AG04449 (cell line): ENCODE measurements at regions not wholly inside any gene's neighbourhood (a gene's known extent, or its start where the extent isn't known, plus 50 kb on each side); places are given as distances from the start of the nearest gene placed in this dataset.

Source experiments
- CTCF ChIA-PET: fragments of 350-600 bp; formaldehyde crosslinking; extraction: SDS; loops from one replicate; lab custom pipeline; 2021; ENCODE audit warnings: antibody characterized with exemption; lab: Yijun Ruan, JAX
- POLR2A ChIA-PET: fragments of 400-600, 350-600 bp; formaldehyde crosslinking; extraction: SDS; loops from one replicate; lab custom pipeline; 2020; ENCODE audit warnings: antibody characterized with exemption, inconsistent platforms; lab: Yijun Ruan, JAX
- DNase-seq: peaks from one replicate; pipeline ENCODE4 v3.0.0-alpha.2; 2010; ENCODE audit warnings: low read depth, low spot score
- H3K4me3 ChIP-seq: 2 replicates; pipeline ENCODE4 v1.5.1; 2011; ENCODE audit warnings: low read depth, mild to moderate bottlenecking, control low read depth, low read length
- TF ChIP-seq, protein P1 (sequence below): IDR thresholded peaks from one replicate; pipeline ENCODE4 v1.5.1; 2011; ENCODE audit warnings: mild to moderate bottlenecking, moderate library complexity, low read length, control low read depth, inconsistent platforms; ENCODE audit not compliant: insufficient read depth; ENCODE audit errors: missing control alignments

DNA sequence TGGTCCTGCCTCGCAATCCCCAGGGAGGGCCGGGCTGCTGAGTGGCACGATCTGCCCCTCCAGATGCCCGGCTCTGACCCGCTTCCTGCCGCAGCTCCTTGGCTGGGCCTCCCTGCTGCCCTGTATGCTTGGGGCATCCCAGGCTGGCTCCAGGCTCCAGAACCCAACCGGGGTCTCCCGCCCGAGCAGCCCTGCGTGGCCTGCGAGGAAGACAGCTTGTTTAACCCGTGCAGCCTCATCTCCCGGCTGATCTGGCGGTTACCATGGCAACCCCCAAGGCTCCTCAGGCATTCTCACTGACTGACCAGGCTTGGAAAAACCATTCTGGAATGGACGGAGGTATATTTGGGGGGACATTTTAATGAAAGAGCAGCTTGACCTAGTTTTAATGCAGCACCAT lies 232.4 kb upstream of the MYO3A start:
- TF ChIP-seq, protein P1, sequence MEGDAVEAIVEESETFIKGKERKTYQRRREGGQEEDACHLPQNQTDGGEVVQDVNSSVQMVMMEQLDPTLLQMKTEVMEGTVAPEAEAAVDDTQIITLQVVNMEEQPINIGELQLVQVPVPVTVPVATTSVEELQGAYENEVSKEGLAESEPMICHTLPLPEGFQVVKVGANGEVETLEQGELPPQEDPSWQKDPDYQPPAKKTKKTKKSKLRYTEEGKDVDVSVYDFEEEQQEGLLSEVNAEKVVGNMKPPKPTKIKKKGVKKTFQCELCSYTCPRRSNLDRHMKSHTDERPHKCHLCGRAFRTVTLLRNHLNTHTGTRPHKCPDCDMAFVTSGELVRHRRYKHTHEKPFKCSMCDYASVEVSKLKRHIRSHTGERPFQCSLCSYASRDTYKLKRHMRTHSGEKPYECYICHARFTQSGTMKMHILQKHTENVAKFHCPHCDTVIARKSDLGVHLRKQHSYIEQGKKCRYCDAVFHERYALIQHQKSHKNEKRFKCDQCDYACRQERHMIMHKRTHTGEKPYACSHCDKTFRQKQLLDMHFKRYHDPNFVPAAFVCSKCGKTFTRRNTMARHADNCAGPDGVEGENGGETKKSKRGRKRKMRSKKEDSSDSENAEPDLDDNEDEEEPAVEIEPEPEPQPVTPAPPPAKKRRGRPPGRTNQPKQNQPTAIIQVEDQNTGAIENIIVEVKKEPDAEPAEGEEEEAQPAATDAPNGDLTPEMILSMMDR: no peak
- no peak overlapping the region for H3K4me3 ChIP-seq
- DNase-seq: no peak
- CTCF ChIA-PET: no interaction called here
- POLR2A ChIA-PET: no interaction called here

DNA sequence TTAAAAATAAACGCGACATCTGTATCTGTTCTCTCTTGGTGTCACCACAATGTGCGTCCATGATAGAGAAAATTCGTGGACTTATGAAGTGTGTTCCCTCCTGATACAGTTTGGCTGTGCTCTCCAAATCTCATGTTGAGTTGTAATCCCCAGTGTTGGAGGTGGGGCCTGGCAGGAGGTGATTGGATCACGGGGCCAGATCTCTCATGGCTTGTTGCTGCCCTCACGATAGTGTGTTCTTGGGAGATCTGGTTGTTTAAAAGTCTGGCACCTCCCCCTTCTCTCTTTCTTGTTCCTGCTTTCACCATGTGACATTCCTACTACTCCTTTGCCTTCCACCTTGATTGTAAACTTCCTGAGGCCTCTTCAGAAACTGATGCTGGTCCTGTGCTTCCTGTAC lies 229.4 kb upstream of the MYO3A start:
- CTCF ChIA-PET: no interaction called here
- no peak overlapping the region for H3K4me3 ChIP-seq
- TF ChIP-seq, protein P1: no peak
- POLR2A ChIA-PET: no interaction called here
- DNase-seq: no peak

- no peak for DNase-seq
- ChIA-PET POLR2A (no interaction called here), CTCF (no interaction called here)
- TF ChIP-seq, protein P1: no peak
- no peak overlapping the region for H3K4me3 ChIP-seq
These were observed 226.5 kb upstream of the MYO3A start for GRCh38 chr10:25707572-25707971.

DNA sequence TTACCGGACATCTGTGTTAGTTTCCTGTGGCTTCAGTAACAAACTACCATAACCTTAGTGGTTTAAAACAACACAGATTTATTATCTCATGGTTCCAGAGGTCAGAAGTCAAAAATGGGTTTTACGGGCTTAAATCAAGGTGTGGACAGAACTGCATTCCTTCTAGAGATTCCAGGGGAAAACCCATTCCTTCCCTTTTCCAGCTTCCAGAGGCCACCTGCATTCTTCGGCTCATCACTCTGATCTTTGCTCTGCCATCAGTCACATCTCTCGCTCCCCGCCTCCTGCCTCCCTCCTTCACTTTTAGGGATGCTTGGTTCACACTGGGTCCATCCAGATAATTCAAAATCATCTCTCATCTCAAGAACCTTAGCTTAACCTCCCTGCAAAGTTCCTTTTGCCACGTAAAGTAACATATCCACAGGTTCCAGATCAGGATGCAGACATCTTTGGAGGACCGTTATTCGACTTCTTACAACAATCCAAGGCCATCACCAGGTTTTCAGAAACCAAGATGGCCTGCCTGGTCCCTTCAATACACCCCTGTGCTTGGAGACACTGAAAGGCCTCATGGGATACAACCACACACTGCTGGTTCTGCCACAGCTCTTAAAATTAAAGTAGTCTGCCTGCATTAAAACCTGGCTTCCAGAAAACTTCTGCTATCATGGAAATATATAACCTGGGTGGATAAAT lies 225.9 kb upstream of the MYO3A start:
- TF ChIP-seq, protein P1: no peak
- DNase-seq: no peak
- POLR2A ChIA-PET: no interaction called here
- CTCF ChIA-PET: no interaction called here
- no peak overlapping the region for H3K4me3 ChIP-seq

- no peak overlapping the region for H3K4me3 ChIP-seq
- DNase-seq: no peak
- TF ChIP-seq, protein P1: no peak
- ChIA-PET POLR2A (no interaction called here), CTCF (no interaction called here)
These were observed 220.2 kb upstream of the MYO3A start for GRCh38 chr10:25713894-25714240.

GRCh38 chr10:25724241-25724640 lies 209.8 kb upstream of the MYO3A start:
- TF ChIP-seq, protein P1: no peak
- no peak overlapping the region for H3K4me3 ChIP-seq
- no peak for DNase-seq
- ChIA-PET POLR2A (no interaction called here), CTCF (no interaction called here)
